Mucosa of descending colon (tissue), 3 donors: ENCODE measurements at regions not wholly inside any gene's neighbourhood (a gene's known extent, or its start where the extent isn't known, plus 50 kb on each side); places are given as distances from the start of the nearest gene placed in this dataset.

ENCODE experiments used
- ATAC-seq: fragments of 200-7000 bp; cut with Tn5 transposase; one replicate; pipeline ENCODE4 v1.9.1; 2020; ENCODE audit warnings: mild to moderate bottlenecking, moderate library complexity
- DNase-seq, 3 donors: peaks; one replicate each; pipeline ENCODE4 v3.0.0-alpha.2; 2020
- H3K36me3 ChIP-seq: fragments of 200-600 bp; one replicate; pipeline ENCODE4 v1.8.0; 2021; ENCODE audit warnings: low read depth, mild to moderate bottlenecking
- H3K4me1 ChIP-seq: fragments of 200-600 bp; one replicate; pipeline ENCODE4 v1.8.0; 2021; ENCODE audit warnings: low read depth, mild to moderate bottlenecking
- H3K4me3 ChIP-seq: fragments of 200-600 bp; one replicate; pipeline ENCODE4 v1.8.0; 2021; ENCODE audit warnings: mild to moderate bottlenecking
- H3K9me3 ChIP-seq: fragments of 200-600 bp; one replicate; pipeline ENCODE4 v1.8.0; 2021; ENCODE audit warnings: mild to moderate bottlenecking
- intact Hi-C, 2 donors: fragments of 100-400 bp; cut with DNase I in 1 of 2; cut with micrococcal nuclease in 1 of 2; formaldehyde crosslinking; loops; one replicate each; pipeline versions ENCODE4 v1.11.0 to v1.11.1; 2022; cut with DNase I, micrococcal nuclease
- TF ChIP-seq, protein P1 (sequence below): fragments of 200-600 bp; IDR thresholded peaks from one replicate; pipeline ENCODE4 v1.8.0; 2022; ENCODE audit warnings: antibody characterized with exemption, mild to moderate bottlenecking
- donor health status: DM: no; HTN: no; CAD: no; lungs with moderate emphysema.
- donor health status: DM: no; HTN: no; CAD: no.
- donor health status: DM: no; HTN: yes; CAD: no.

DNA sequence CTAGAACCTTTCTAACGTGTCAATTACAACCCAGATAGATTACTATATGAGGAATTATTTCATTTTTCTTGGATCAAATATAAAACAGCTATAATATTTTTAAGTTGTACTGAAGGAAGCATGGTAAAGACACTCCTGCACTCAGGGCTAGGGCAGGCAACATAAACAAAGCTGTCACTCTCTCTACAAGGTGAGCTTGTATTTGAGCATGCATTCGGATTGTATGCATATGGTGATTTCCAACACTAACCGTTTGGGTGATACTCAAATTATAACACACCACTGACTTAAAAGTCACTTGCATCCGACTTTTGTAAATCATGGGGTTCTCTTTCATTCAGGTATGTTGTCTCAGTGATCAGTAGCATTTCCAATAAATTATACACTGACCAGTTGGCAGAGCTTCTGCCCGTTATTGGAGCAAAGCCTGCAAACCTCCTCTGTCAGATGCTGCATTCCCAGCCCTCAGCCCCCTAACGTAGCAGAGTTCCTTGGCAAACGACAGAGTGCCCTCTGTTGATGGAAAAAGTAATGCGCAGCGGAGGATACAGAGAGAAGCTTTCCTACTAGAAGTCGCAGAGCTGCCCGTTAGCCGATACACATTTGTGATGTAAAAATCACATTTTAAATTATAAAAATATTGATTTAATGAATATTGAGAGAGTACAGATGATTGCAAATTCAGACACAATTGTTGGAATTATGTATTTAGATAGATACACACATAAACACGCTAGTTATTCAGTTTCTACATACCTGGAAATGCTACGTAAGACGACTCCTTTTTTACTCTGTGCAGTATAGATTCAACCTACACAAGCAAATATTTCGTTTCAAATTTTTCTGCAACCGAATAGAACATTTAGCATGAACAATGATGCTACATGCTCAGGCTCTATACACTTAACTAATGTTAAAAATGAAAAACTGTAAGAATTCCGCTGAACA is 173.9 kb upstream of the SP4 start:
- Histone ChIP-seq H3K4me3 (no peak overlapping the region), H3K36me3 (no peaks in the 10 kb centered on the region), H3K9me3 (no peaks in the 10 kb centered on the region), H3K4me1 (no peaks in the 10 kb centered on the region)
- ATAC-seq: peak; percentile 58
- DNase-seq: peak in 2 of 3 donors; percentile 47 to 84
- intact Hi-C loops: loop anchor here in 1 of 2 donors (5.0 kb wide), 2 partner anchors 372 to 477 kb away; no protein-coding TSS in a partner anchor
- TF ChIP-seq, protein P1, sequence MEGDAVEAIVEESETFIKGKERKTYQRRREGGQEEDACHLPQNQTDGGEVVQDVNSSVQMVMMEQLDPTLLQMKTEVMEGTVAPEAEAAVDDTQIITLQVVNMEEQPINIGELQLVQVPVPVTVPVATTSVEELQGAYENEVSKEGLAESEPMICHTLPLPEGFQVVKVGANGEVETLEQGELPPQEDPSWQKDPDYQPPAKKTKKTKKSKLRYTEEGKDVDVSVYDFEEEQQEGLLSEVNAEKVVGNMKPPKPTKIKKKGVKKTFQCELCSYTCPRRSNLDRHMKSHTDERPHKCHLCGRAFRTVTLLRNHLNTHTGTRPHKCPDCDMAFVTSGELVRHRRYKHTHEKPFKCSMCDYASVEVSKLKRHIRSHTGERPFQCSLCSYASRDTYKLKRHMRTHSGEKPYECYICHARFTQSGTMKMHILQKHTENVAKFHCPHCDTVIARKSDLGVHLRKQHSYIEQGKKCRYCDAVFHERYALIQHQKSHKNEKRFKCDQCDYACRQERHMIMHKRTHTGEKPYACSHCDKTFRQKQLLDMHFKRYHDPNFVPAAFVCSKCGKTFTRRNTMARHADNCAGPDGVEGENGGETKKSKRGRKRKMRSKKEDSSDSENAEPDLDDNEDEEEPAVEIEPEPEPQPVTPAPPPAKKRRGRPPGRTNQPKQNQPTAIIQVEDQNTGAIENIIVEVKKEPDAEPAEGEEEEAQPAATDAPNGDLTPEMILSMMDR: peak; percentile 27

DNA sequence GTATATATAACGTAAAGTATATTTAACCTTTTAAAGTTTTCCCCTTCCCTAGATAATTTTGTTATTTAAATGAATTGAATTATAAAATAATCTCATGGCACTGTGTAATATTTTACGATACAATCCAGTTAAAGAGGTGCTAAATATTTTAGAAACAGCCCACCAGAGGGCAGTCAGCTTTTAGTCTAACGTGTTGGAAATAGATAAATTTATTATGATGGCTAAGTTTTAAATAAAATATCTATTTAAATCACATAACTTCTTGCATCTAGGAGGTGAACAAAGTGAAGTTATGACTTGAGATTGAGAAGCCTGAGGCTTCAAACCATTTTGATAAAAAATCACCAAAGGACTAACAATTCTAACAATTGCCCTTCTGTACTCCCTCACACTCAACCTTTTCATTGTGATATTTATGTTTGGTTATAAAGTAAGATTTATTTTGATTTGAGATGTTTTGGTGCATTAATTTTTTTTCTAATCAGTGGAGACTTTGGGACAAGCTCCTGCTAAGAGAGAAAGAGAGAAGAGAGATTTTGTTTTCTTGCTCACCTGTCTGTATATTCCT is 171.5 kb upstream of the SP4 start:
- ATAC-seq (no peak), DNase-seq (peak in 1 of 3 donors; percentile 68)
- Histone ChIP-seq H3K4me3 (no peak overlapping the region), H3K4me1 (no peaks in the 10 kb centered on the region), H3K9me3 (no peaks in the 10 kb centered on the region), H3K36me3 (no peaks in the 10 kb centered on the region)
- TF ChIP-seq, protein P1: no peak
- intact Hi-C loops: no loop called here

DNA sequence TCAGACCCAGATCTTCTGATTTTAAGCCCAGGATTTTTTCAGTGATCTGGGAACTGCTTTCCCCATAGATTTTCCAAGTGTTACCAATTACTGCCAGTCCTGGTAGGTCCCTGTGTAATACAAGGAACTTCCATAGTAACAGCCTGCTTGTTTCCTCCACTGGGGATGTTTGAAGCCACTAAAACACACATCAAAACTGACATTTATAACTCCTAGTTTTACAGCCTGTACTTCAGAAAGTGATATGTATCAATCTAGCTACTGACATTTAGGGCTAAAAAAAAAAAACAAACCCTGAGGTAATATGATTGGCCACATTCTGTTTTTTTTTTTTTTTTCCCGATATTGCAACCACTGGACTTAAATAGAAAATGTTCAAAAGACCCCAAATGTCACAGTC is 166.9 kb upstream of the SP4 start:
- H3K4me3 ChIP-seq: no peak overlapping the region
- no peaks in the 10 kb centered on the region for H3K9me3 ChIP-seq
- H3K4me1 ChIP-seq: no peaks in the 10 kb centered on the region
- DNase-seq: no peak
- intact Hi-C loops: no loop called here
- TF ChIP-seq, protein P1: no peak
- peak; percentile 22 for ATAC-seq
- H3K36me3 ChIP-seq: no peaks in the 10 kb centered on the region

DNA sequence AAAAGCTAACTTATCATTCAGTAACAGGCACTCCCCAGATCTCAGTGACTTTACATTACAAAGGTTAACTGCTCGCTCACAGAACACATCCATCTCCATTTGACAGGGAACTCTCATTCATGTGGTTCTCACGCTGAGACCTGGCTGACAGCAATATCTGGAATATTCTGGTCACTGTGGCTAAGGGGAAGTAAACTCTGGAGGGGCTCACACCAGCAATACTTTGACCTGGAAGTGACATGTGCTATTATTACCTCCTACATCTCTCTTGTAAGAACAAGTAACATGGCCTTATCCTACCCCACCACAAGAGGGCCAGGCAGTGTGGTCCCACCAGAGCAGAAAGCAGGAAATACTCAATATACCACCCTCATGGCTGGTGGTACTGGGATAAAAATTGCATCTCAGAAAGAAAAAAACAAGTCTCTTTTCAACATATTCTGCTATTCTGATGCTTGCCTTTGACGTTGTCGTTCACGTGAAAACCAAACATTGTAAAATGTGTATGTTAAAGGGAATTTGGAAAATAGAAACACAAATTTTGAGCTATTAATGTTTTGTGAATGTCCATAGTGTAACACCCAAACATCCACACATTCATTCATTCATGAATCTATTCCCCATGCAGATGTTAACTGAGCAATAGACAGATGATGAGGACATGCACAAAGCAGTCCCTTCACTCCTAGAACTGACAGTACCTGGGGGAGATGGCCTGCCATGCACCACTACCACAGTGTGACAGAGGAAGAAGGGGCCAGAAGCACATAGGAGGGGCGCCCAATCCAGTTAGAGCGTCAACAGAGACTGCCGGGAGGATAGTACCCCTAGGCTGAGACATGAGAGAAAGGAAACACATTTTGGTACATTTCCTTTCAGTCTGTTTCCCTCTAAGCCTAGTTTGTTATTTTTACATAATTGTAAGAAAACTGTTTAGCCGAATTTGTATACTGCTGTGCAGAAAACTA is 166.0 kb upstream of the SP4 start:
- ATAC-seq: peak; percentile 69
- peak in 2 of 3 donors; percentile 25 to 42 for DNase-seq
- intact Hi-C loops: no loop called here

DNA sequence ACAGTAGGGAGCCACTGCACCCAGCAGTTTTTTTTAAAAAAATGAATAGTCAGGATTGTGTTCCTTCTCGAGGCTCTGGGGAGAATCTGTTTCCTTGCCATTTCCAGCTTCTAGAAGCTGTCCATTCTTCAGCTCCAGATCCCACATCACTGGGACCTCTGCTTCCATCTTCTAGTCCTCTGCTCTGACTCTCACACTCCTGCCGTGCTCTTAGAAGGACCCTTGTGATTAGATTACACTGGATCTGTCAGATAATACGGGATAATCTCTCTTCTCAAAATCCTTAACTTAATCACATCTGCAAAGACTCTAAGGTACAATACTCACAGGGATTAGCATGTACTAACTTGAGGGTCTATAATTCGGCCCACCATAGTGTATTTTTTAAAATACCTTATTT is 158.9 kb upstream of the SP4 start:
- TF ChIP-seq, protein P1: no peak
- DNase-seq: no peak
- intact Hi-C loops: no loop called here
- Histone ChIP-seq H3K4me1 (no peaks in the 10 kb centered on the region), H3K36me3 (no peaks in the 10 kb centered on the region), H3K9me3 (no peaks in the 10 kb centered on the region), H3K4me3 (no peak overlapping the region)
- no peak for ATAC-seq

More for the DNA sequence above, 166.0 kb upstream of the SP4 start:
- Histone ChIP-seq H3K4me3 (no peak overlapping the region), H3K36me3 (no peaks in the 10 kb centered on the region), H3K4me1 (no peaks in the 10 kb centered on the region), H3K9me3 (no peaks in the 10 kb centered on the region)
- TF ChIP-seq, protein P1: no peak
